ENCODE measurements at regions not wholly inside any gene's neighbourhood (a gene's known extent, or its start where the extent isn't known, plus 50 kb on each side); places are given as distances from the start of the nearest gene placed in this dataset.

GRCh38 chr4:134961963-134962362, 760.4 kb upstream of the PABPC4L start:
- H3K27ac ChIP-seq, result no peak overlapping the region
- H3K4me3 ChIP-seq, result no peak overlapping the region
- no peaks in the 10 kb centered on the region for H3K36me3 ChIP-seq
- TF ChIP-seq CTCF (IDR thresholded peaks at IDR 0.05), result no peak
- ATAC-seq (no peak), DNase-seq (no peak)
- intact Hi-C loops (cut with DNase I), result no loop called here
- H3K27me3 ChIP-seq, result no peaks in the 10 kb centered on the region
- H3K9me3 ChIP-seq, result no peaks in the 10 kb centered on the region
- H3K4me1 ChIP-seq, result no peaks in the 10 kb centered on the region

GRCh38 chr4:134958862-134959261, 757.3 kb upstream of the PABPC4L start:
- no peak for TF ChIP-seq CTCF (IDR thresholded peaks at IDR 0.05)
- Histone ChIP-seq H3K4me1 (no peaks in the 10 kb centered on the region), H3K27me3 (no peaks in the 10 kb centered on the region), H3K4me3 (no peak overlapping the region), H3K9me3 (no peaks in the 10 kb centered on the region), H3K27ac (no peak overlapping the region), H3K36me3 (no peaks in the 10 kb centered on the region)
- intact Hi-C loops (cut with DNase I), result no loop called here
- DNase-seq, result no peak
- ATAC-seq, result no peak

DNA sequence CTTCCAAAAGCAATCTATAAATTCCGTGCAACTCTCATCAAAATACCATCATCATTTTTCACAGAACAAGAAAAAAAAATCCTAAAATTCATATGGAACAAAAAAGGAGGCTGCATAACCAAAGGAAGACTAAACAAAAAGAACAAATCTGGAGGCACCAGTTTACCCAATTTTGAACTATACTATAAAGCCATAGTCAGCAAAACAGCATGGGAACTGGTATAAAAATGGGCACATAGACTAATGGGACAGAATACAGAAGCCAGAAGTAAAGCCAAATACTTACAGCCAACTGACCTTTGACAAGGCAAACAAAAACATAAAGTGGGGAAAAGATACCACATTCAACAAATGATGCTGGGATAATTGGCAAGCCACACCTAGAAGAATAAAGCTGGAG, 753.5 kb upstream of the PABPC4L start:
- Histone ChIP-seq H3K4me3 (no peak overlapping the region), H3K27ac (no peak overlapping the region), H3K36me3 (no peaks in the 10 kb centered on the region), H3K4me1 (no peaks in the 10 kb centered on the region), H3K27me3 (no peaks in the 10 kb centered on the region), H3K9me3 (no peaks in the 10 kb centered on the region)
- no peak for ATAC-seq
- intact Hi-C loops (cut with DNase I), result no loop called here
- no peak for TF ChIP-seq CTCF (IDR thresholded peaks at IDR 0.05)
- DNase-seq, result no peak

GRCh38 chr4:134952775-134953174, 751.2 kb upstream of the PABPC4L start:
- no peak for ATAC-seq
- Histone ChIP-seq H3K9me3 (no peaks in the 10 kb centered on the region), H3K36me3 (no peaks in the 10 kb centered on the region), H3K4me1 (no peaks in the 10 kb centered on the region), H3K27ac (no peak overlapping the region), H3K4me3 (no peak overlapping the region), H3K27me3 (no peaks in the 10 kb centered on the region)
- no peak for TF ChIP-seq CTCF (IDR thresholded peaks at IDR 0.05)
- intact Hi-C loops (cut with DNase I), result no loop called here
- DNase-seq, result peak; percentile 58

GRCh38 chr4:134952305-134952704, 750.7 kb upstream of the PABPC4L start:
- H3K27me3 ChIP-seq, result no peaks in the 10 kb centered on the region
- TF ChIP-seq CTCF (IDR thresholded peaks at IDR 0.05), result no peak
- H3K27ac ChIP-seq, result no peak overlapping the region
- H3K9me3 ChIP-seq, result no peaks in the 10 kb centered on the region
- no peak overlapping the region for H3K4me3 ChIP-seq
- intact Hi-C loops (cut with DNase I), result no loop called here
- DNase-seq (peak; percentile 40), ATAC-seq (no peak)
- H3K4me1 ChIP-seq, result no peaks in the 10 kb centered on the region
- no peaks in the 10 kb centered on the region for H3K36me3 ChIP-seq

GRCh38 chr4:134948110-134948642, 746.6 kb upstream of the PABPC4L start:
- Histone ChIP-seq H3K27ac (no peak overlapping the region), H3K9me3 (no peaks in the 10 kb centered on the region), H3K4me1 (no peaks in the 10 kb centered on the region), H3K27me3 (no peaks in the 10 kb centered on the region), H3K4me3 (no peak overlapping the region), H3K36me3 (no peaks in the 10 kb centered on the region)
- intact Hi-C loops (cut with DNase I), result no loop called here
- ATAC-seq (no peak), DNase-seq (peak; percentile 46)
- TF ChIP-seq CTCF (IDR thresholded peaks at IDR 0.05), result no peak
